ENCODE measurements at regions not wholly inside any gene's neighbourhood (a gene's known extent, or its start where the extent isn't known, plus 50 kb on each side); places are given as distances from the start of the nearest gene placed in this dataset.

DNA sequence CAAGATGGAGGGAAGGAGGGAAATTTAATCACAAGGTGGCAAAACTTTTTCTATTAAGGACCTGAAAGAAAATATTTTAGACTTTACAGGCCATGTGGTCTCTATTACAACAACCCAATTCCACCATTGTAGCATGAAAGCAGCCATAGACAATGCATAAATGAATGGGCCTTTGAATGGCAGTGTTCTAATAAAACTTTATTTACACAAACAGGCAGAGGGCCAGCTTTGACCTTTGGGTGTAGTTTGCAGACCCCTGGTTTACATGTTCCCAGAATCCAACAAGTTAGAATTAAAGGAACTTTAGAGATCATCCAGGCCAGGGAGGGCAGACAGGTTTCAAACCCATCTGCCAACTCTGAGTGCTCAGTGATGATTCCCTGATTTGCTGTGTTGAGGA lies 95.2 kb downstream of the BANF2 start:
- no peak for DNase-seq (ENCODE audit: low spot score in 2 of 2)
- no peaks in the 10 kb centered on the region for H3K36me3 ChIP-seq
- H3K27me3 ChIP-seq = no peaks in the 10 kb centered on the region
- H3K4me1 ChIP-seq = peaks cover 0 to 20% of the 10 kb centered on the region in 2 donors
- peak overlapping the region; percentile 78 to 80 for H3K27ac ChIP-seq
- no peak overlapping the region for H3K4me3 ChIP-seq
- intact Hi-C loops (cut with DNase I; ENCODE audit: low total_unique reads) = loop anchor here (10.0 kb wide), 1 partner anchor 100 kb away; the partner anchor contains the start of gene BANF2
- no peak for TF ChIP-seq POLR2AphosphoS5 (IDR thresholded peaks at IDR 0.05)
- TF ChIP-seq CTCF (IDR thresholded peaks at IDR 0.05) = no peak
- no peak for TF ChIP-seq POLR2A (IDR thresholded peaks at IDR 0.05)
- H3K9me3 ChIP-seq = no peaks in the 10 kb centered on the region

DNA sequence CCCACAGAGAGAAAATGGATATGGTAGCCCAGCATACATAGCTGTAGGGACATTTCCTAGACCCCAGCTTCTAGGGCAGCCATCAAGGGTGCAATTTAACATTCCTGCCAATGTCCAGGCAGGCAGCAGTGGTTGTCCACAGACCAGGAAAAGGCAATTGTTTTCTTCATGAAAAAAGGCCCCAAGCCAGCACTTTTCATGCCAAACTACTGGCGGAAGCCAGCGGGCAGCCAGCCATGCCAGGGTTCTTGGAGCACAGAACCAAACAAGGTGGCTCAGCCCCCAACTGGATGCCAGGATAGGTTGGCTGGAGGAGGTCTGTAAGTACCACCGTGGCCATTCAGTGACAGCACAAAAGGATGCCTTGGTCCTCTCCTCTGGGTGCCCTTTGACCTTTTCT lies 94.6 kb downstream of the BANF2 start:
- Histone ChIP-seq H3K4me3 (no peak overlapping the region), H3K4me1 (peaks cover 0 to 20% of the 10 kb centered on the region in 2 donors), H3K36me3 (no peaks in the 10 kb centered on the region), H3K27ac (peak overlapping the region; percentile 78 to 80), H3K27me3 (no peaks in the 10 kb centered on the region), H3K9me3 (no peaks in the 10 kb centered on the region)
- peak in 1 of 2 donors; percentile 76 for DNase-seq (ENCODE audit: low spot score in 2 of 2)
- intact Hi-C loops (cut with DNase I; ENCODE audit: low total_unique reads) = loop anchor here (10.0 kb wide), 1 partner anchor 100 kb away; the partner anchor contains the start of gene BANF2
- TF ChIP-seq CTCF (IDR thresholded peaks at IDR 0.05) = no peak
- TF ChIP-seq POLR2AphosphoS5 (IDR thresholded peaks at IDR 0.05) = no peak
- no peak for TF ChIP-seq POLR2A (IDR thresholded peaks at IDR 0.05)

GRCh38 chr20:17793986-17794385 lies 94.2 kb downstream of the BANF2 start:
- H3K36me3 ChIP-seq = no peaks in the 10 kb centered on the region
- intact Hi-C loops (cut with DNase I; ENCODE audit: low total_unique reads) = loop anchor here (10.0 kb wide), 1 partner anchor 99 kb away; the partner anchor contains the start of gene BANF2
- no peaks in the 10 kb centered on the region for H3K27me3 ChIP-seq
- no peaks in the 10 kb centered on the region for H3K9me3 ChIP-seq
- DNase-seq (ENCODE audit: low spot score in 2 of 2) = no peak
- H3K27ac ChIP-seq = peak overlapping the region; percentile 78 to 80
- peaks cover 0 to 20% of the 10 kb centered on the region in 2 donors for H3K4me1 ChIP-seq
- no peak for TF ChIP-seq CTCF (IDR thresholded peaks at IDR 0.05)
- TF ChIP-seq POLR2AphosphoS5 (IDR thresholded peaks at IDR 0.05) = no peak
- no peak for TF ChIP-seq POLR2A (IDR thresholded peaks at IDR 0.05)
- no peak overlapping the region for H3K4me3 ChIP-seq

DNA sequence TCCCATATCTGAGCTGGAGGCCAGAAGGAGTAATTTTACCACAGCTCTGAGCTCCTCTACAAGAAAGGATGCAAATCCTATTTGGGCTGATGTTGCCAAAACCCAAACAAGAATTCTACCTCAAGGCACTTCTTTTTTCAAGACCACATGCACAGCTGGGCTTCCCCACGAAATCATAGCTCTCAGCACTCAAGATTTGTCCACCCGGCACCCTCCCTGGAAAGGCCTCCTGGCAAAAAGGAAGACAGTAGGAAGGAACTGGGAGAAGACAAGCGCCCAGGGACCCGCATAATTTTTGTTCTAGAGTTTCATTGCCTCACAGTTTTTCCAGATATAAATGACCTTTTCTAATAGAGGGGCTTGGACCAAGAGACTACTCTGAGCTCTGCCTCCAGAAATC lies 90.5 kb downstream of the BANF2 start:
- TF ChIP-seq CTCF (IDR thresholded peaks at IDR 0.05) (no peak), POLR2AphosphoS5 (IDR thresholded peaks at IDR 0.05) (no peak), POLR2A (IDR thresholded peaks at IDR 0.05) (no peak)
- Histone ChIP-seq H3K27me3 (no peaks in the 10 kb centered on the region), H3K4me3 (no peak overlapping the region), H3K27ac (no peak overlapping the region), H3K4me1 (peaks cover 0 to 10% of the 10 kb centered on the region in 2 donors), H3K36me3 (no peaks in the 10 kb centered on the region), H3K9me3 (no peaks in the 10 kb centered on the region)
- no peak for DNase-seq (ENCODE audit: low spot score in 2 of 2)
- intact Hi-C loops (cut with DNase I; ENCODE audit: low total_unique reads) = loop anchor here (10.0 kb wide), 1 partner anchor 95 kb away; the partner anchor contains the start of gene BANF2

- TF ChIP-seq POLR2A (IDR thresholded peaks at IDR 0.05) = no peak
- no peak for TF ChIP-seq CTCF (IDR thresholded peaks at IDR 0.05)
- TF ChIP-seq POLR2AphosphoS5 (IDR thresholded peaks at IDR 0.05) = no peak
- no peak overlapping the region for H3K4me3 ChIP-seq
- no peaks in the 10 kb centered on the region for H3K36me3 ChIP-seq
- H3K9me3 ChIP-seq = no peaks in the 10 kb centered on the region
- DNase-seq (ENCODE audit: low spot score in 2 of 2) = no peak
- intact Hi-C loops (cut with DNase I; ENCODE audit: low total_unique reads) = no loop called here
- H3K27ac ChIP-seq = no peak overlapping the region
- no peaks in the 10 kb centered on the region for H3K4me1 ChIP-seq
- H3K27me3 ChIP-seq = no peaks in the 10 kb centered on the region
These were observed 88.0 kb downstream of the BANF2 start for GRCh38 chr20:17787816-17788215.

All from breast epithelium (tissue), 4 donors.